ENCODE measurements at regions not wholly inside any gene's neighbourhood (a gene's known extent, or its start where the extent isn't known, plus 50 kb on each side); places are given as distances from the start of the nearest gene placed in this dataset.

- no peak for TF ChIP-seq POLR2A (IDR thresholded peaks at IDR 0.05)
- TF ChIP-seq CTCF (IDR thresholded peaks at IDR 0.05), result no peak
Observed at GRCh38 chr9:71403106-71403505, 281.7 kb upstream of the TRPM3 start.

Measured in sigmoid colon (tissue), 3 donors.